ENCODE measurements at regions not wholly inside any gene's neighbourhood (a gene's known extent, or its start where the extent isn't known, plus 50 kb on each side); places are given as distances from the start of the nearest gene placed in this dataset.
A peak's percentile ranks its signal among the peaks of the same experiment; 100 is the strongest.
"Not testable (repeated sequence)": the region's sequence is repeated elsewhere in the genome, so short reads cannot be mapped to it uniquely, and the experiment has no call there.

DNA sequence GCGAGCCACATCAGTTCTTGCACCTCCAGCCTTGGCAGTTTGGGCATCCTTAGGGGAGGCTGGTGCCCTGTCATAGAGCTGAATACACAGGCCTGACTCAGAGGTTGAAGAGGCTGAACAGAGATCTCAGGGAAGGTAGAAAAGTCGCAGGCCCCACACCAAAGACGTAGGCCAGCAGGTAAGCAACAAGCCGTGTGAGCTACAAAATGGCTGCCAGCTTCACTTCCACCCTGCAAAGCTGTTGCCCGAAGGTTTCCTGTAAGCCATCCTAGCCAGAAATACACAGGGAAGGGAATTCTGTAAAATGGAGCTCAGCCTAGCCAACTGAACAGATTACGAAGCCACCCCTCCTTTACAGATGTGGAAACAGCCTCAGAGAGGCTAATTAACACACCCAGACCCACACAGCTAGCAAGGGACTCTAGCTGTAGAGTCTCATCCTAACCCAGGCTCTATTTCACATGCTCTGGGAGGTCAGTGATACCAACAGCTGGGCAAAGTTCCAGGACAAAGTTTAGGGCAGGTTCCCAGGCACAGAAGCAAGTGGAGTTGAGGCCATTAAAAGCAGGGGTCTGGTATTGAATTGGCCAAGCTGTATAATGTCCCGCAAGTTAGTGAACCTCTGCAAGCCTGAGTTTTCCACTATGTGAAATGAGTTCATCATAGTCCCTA lies 66.3 kb upstream of the RASGRF1 start:
- DNase-seq (ENCODE audit: low spot score) = no peak

DNA sequence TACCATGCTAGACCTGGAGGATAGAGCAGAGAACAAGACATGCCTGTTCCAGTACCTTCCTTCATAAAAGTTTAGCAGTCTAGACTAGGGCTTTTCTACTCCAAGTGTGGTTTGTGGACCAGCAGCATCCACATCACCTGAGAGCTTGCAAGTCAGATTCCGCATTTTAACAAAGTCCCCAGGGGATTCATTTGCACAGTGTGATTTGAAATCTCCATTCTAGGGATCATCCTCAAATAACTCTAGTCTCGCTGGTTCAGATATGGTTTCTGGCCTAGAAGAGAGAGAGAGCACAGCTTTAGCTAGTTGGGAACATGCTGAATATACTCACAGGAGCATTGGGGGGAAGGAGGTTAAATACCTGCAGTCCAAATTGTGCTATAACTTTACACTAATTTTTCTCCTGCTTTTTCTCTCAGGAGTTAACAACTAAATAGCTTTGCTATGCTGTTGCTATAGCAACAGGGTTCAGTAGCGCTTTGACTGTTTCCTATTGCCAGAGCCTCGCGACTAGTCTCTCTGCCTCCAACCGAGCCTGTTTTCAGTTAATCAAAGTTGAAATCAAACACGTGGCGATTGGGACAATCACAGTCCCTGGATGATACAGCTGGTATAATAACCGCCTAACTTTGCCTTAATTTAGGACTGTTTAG lies 64.0 kb upstream of the RASGRF1 start:
- peak; percentile 31 for DNase-seq (ENCODE audit: low spot score)

DNA sequence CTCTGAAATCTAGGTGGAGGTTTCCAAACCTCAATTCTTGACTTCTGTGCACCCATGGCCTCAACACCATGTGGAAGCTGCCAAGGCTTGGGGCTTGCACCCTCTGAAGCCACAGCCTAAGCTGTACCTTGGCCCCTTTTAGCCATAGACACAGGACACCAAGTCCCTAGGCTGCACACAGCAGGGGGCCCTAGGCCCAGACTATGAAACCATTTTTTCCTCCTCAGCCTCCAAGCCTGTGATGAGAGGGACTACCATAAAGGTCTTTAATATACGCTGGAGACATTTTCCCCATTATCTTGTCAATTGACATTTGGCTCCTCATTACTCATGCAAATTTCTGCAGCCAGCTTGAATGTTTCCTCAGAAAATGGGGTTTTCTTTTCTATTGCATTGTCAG lies 53.7 kb upstream of the RASGRF1 start:
- DNase-seq (ENCODE audit: low spot score) = not testable (repeated sequence)

DNA sequence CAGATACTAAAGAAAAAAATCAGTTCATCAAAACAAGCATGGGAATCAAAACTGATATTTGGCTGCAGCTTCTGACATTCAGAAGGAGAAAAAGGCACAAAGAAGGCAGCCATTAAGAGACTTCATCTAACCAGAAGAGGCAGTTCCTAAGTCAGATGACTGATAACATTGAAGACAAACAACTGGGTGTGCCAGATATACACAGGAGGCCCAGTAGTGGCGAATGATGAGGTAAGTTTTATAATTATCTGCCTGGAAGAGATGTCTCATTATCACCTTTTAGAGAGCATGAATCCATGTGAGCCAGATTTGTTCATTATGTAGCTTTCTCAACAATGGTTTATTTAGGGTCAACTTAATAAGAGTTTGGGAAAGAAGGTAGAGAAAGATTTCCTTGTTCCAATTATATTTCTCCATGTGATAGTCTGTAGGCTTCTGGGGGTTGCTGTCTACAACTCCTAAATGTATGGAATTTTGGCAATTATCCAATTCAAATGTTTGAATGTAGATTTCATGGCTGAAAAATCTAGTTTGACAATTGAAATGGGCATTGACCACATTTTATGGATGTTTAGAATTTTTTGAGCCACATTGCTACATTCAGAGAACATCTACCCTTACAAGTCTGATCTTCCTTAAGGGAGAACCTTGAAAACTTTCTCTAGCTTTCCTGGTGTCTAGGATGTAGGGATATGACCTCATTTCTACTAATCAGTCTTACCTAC lies 50.4 kb upstream of the RASGRF1 start:
- DNase-seq (ENCODE audit: low spot score) = no peak

Measured in Ammon's horn (tissue), 1 donor.